Stimulated activated CD8-positive, alpha-beta memory T cell treated with anti-CD3 and anti-CD28 coated beads, Interleukin-15, amount 100 ng/mL, for 24 hours (primary cell): ENCODE measurements at regions not wholly inside any gene's neighbourhood (a gene's known extent, or its start where the extent isn't known, plus 50 kb on each side); places are given as distances from the start of the nearest gene placed in this dataset.

Source experiments
- DNase-seq: peaks from one replicate; pipeline ENCODE4 v3.0.0-alpha.2; 2020; ENCODE audit warnings: low read depth

- no peak for DNase-seq
These were observed 461.7 kb upstream of the CADM1 start for GRCh38 chr11:115965767-115966504.

- no peak for DNase-seq
These were observed 459.9 kb upstream of the CADM1 start for GRCh38 chr11:115964091-115964490.

DNA sequence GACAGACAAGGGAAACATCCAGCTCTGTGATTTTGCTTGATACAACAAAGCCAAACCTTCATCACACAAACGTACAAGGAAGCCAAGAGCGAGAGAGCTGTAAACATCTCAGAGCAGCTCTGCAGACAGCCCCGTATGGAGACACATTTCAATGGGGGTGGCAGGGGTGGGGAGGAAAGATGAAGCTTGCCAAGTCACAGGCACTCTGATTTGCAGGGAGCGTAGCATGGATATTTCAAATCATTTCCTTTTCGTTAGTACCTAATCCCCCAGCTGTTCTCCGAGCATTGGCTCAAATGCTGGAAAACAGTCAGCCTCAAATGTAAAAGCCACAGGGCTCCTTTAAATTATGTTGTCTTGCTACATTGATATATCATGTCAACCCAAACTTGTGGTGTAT is 458.9 kb upstream of the CADM1 start:
- DNase-seq, result no peak

DNA sequence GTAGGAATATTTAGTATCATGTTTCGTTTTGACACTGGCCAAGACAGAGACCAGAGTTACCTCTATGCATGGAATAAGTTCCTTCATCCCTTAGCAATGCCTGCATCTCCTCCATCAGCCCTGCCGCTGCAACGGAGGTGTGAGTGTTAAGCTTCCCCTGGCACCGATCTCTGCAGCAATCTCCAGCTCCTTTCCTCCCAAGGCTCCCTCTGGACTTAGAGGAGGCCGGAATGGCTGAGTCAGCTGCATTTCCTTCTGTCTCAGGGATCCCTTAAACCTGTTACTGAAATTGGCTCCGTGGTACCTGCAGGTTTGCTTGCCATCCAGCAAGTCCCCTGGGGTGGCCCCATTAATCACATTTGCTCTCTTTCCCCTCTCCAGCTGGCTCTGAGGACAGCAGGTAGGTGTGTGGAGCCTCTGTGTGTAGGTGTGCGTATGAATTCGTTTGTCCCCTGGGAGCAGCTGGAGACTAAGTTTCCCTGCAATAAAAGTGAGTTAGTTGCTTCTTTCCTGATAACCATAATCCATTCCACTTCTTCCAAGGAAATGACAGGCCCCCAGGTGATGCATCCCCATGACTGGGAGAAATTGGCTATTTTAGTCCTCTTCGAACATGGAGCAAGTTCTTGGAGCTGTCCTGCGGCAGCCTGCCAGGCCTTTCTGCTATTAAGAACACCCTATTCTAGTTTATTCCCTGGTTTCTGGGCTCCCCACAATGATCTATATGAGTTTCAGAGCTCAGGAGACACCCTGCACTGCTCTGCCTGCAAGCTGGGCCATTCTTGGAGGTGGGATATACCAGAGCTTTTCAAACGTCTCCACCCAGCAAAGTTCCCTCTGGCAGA is 457.2 kb upstream of the CADM1 start:
- no peak for DNase-seq

DNA sequence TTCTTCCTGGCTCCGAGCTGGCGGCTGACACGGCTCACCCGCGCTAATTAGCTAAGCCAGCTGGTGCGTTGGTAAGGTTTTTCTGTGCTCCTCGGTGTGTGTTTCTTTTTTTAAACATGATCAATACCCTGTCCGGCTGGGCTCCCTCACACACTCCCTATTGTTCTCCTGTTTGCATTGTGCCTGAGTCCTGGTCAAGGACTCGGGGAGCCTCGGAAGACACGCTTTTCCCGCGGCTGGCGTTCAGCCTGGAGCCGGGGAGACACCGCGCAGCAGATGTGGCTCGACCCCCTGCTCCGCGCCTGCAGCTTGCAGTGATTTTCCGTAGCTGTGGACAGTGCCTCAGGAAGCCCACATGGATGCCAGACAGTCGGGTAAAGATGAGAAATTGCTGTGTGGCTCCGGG is 454.9 kb upstream of the CADM1 start:
- DNase-seq, result no peak

- DNase-seq, result no peak
These were observed 454.1 kb upstream of the CADM1 start for GRCh38 chr11:115958089-115959000.

DNA sequence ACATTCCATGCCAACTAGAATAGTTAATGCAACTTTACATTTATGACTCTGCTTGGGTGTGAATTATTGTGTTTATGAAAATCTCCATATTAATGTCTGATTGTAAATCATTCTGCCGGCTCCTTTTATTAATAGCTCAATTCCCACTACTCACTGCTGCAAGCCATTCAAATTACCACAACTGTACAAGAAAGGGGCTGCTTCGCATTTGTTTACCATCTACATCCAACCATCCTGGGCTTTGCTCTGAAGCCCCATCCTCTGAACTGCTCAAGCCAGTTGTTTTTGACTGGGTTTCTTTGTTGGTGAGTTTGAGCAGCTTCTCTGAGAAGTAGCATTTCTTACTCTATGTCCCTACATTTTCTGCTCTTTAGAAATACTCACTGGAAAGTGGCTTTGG is 451.6 kb upstream of the CADM1 start:
- DNase-seq, result no peak

DNA sequence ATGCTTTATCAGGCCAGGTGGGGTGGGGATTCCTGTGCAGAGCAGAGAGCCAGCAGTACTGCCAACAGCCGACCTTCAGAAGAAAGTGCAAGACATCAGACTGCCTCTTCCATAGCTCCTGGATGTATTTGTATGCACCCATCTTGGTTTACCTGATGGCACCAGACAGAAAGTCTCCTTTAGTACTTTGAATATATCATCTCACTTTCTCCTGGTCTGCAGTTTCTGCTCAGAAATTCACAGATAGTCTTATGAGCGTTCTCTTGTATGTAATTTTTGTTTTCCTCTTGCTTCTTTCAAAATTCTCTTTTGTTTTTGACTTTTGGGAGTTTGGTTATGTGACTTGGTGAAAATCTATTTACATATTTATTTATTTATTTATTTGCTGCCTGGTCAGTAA is 446.4 kb upstream of the CADM1 start:
- no peak for DNase-seq

DNA sequence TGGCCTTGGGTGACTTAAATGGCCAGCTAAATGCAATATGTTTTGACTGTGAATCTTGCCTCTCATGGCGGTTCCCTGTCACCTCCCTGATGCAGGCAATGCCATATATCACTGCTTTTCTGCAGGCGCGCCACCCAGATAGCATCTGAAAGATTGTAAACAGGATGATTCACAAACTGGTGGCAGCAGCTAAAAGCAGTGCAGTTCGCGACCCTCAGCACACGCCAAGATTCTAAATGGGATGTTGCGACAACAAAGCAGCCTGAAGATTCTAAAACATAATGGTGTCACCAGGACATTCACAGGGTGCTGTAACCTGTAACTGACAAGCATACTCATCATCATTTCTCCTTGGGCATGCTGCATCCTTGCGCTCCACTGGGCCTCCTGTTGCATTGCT is 440.4 kb upstream of the CADM1 start:
- DNase-seq, result no peak

DNA sequence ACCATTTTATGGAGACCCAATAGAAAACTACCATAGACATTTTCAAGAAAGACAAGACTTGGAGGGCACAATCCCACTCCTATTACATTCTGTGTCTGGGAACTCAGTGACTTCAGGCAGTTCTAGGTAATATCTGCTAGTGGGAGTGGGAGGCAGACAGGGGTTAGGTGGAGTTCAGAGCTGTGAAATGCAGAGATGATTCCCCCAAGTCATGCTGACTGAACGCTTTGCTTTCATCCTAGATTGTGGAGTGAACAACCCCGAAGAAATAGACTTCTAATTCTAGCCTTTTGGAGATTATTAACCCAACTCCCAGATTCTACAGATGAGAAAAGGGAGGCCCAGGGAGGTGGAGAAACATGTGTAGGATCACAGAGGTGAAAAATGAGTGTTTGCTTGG is 437.8 kb upstream of the CADM1 start:
- no peak for DNase-seq

GRCh38 chr11:115941481-115941993 is 437.3 kb upstream of the CADM1 start:
- DNase-seq, result no peak

- no peak for DNase-seq
These were observed 436.8 kb upstream of the CADM1 start for GRCh38 chr11:115941044-115941443.

- no peak for DNase-seq
These were observed 435.7 kb upstream of the CADM1 start for GRCh38 chr11:115939731-115940421.

DNA sequence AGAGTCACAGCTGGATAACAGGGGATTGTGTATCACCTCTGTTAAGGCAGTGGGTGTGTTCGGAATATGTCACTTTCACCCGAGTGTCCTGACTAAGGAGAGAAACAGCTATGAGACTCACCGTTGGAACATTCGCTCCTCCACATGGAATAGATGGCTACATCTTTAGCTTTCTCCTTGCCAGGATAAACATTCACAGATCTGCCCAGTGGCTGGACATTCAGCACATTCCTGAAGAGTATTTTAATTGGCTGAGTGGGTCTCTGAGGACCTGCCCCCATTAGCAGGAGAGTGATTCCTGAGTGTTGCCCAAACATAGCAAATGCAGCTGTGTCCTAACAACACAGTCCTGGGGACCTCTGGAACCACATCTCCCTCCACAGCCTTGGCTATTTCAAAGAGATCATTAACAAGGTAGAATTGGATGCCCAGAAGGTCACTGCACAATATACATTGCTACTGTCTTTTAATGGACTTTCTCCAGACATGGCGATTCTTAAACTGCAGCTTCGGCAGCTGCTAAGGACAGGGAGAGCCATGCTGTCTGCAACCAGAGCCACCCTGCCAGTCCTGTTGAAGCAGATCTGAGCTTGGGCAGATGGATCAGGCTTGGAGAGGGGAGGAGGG is 435.0 kb upstream of the CADM1 start:
- DNase-seq, result no peak

DNA sequence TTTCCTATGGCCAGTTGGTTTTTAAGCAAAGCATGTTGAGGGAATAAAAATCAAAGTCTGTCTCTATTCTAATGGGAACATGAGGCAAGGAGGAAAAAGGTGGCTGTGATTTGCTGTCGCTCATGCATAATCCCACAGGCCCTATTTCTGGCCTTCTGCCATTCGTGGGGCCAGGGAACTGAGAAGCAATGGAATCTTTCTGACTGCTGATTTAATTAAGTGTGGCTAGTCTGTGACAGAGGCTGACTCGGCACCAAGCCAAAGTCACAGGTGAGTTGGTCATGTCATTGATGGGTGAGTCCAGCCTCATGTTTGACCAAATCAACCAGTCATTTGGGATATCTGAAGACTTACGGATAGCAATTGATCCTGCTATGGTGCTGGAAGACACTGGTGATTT is 429.3 kb upstream of the CADM1 start:
- DNase-seq, result no peak

DNA sequence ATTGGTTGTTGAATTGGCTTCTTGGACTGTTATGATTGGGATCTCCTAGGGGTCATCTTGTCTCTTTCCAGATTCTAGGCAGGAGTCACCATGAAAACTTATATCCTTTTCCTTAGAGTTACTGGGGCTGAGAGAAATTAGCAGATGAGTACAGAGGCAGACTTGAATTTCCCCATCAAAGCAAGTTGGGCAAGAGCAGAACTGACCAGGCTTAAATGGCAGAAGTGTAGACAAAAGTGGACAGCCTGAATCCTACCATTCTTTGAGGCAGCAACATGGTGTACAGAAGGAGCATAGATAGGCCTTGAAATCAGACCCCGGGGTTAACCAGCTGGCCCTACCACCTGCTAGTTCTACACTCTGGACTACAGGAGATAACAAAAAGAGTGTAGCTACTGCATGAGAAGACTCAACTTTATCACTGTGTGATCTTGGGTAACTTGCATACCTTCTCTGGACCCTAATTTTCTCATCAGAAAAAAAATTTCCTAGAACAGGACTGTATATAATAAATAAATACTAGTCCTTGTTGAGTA is 427.4 kb upstream of the CADM1 start:
- DNase-seq, result no peak

GRCh38 chr11:115930886-115931547 is 426.8 kb upstream of the CADM1 start:
- no peak for DNase-seq

DNA sequence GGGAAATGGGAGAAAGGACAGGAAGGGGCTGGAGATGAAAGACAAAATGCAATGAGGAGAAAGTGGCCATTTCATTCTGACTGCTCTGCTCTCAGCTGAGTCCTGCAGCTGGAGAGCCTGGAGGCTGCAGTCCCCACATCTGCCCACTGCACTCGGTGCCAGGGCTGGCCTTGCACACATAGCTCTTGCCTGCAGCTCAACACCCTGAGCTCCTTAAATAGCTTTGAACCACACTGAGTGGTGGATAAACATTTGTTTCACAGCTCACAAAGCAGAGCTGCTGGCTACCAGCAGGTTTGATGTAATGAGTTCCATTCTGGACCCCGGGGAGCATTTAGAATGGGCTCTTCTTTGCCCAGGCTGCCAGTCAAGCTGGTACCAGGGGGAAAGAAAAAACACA is 426.1 kb upstream of the CADM1 start:
- no peak for DNase-seq

- no peak for DNase-seq
These were observed 425.5 kb upstream of the CADM1 start for GRCh38 chr11:115929618-115930129.

- DNase-seq, result no peak
These were observed 424.6 kb upstream of the CADM1 start for GRCh38 chr11:115928811-115929210.
